H1 (cell line): ENCODE measurements at regions not wholly inside any gene's neighbourhood (a gene's known extent, or its start where the extent isn't known, plus 50 kb on each side); places are given as distances from the start of the nearest gene placed in this dataset.

Experiments used
- CTCF ChIA-PET: fragments of 300-600 bp; sonication (Branson Sonifier 250); formaldehyde crosslinking; loops from one replicate; lab custom pipeline; 2021; ENCODE audit not compliant: partially characterized antibody; lab: Charles Lee
- POLR2A ChIA-PET: fragments of 300-600 bp; sonication (Branson Sonifier 250); formaldehyde crosslinking; loops from one replicate; lab custom pipeline; 2021; ENCODE audit warnings: inconsistent platforms; ENCODE audit not compliant: partially characterized antibody; lab: Charles Lee
- DNase-seq, 2 experiments: peaks; one replicate each; pipeline versions ENCODE4 v3.0.0 to v3.0.0-alpha.2; 2010 to 2022; ENCODE audit warnings: low spot score in 2 of 2, low read depth in 1 of 2, mixed read lengths in 1 of 2
- FAIRE-seq: peaks from 2 replicates; lab custom pipeline; 2011; peaks lifted over from hg19 to GRCh38; lab: Jason Lieb, UNC
- H2AFZ ChIP-seq: 2 replicates; pipeline ENCODE4 v1.8.1; 2012; ENCODE audit warnings: low read length, inconsistent platforms
- H2AK5ac ChIP-seq: 2 replicates; pipeline ENCODE4 v1.6.1; 2013; ENCODE audit warnings: low read depth, low read length
- H2BK120ac ChIP-seq: replicated peaks from 2 replicates; pipeline ENCODE3; 2013; ENCODE audit warnings: low read depth, low read length, inconsistent platforms
- H2BK12ac ChIP-seq: 2 replicates; pipeline ENCODE4 v1.6.1; 2013; ENCODE audit warnings: low read depth, low read length
- H2BK15ac ChIP-seq: 2 replicates; pipeline ENCODE4 v1.6.1; 2013; ENCODE audit warnings: low read length
- H2BK20ac ChIP-seq: 2 replicates; pipeline ENCODE4 v1.6.1; 2013; ENCODE audit warnings: low read length
- H2BK5ac ChIP-seq: 2 replicates; pipeline ENCODE4 v1.6.1; 2013; ENCODE audit warnings: low read depth, low read length
- H3K14ac ChIP-seq: 2 replicates; pipeline ENCODE4 v1.6.1; 2013; ENCODE audit warnings: inconsistent platforms; ENCODE audit not compliant: insufficient read length
- H3K18ac ChIP-seq: 2 replicates; pipeline ENCODE4 v1.6.1; 2013; ENCODE audit warnings: low read length; ENCODE audit errors: extremely low read depth
- H3K23ac ChIP-seq: 2 replicates; pipeline ENCODE4 v1.6.1; 2013; ENCODE audit warnings: inconsistent platforms; ENCODE audit not compliant: insufficient read length
- H3K23me2 ChIP-seq: 2 replicates; pipeline ENCODE4 v1.6.1; 2013; ENCODE audit warnings: low read depth, low read length
- H3K27ac ChIP-seq: 2 replicates; pipeline ENCODE4 v1.6.1; 2011; ENCODE audit warnings: low read depth, low read length, inconsistent platforms
- H3K27me3 ChIP-seq, 4 experiments: replicated peaks in 1 of 4; 1 replicate in 1 of 4; 2 replicates in 3 of 4; pipeline versions ENCODE4 v1.6.1 to v1.8.1; 2011 to 2013; ENCODE audit warnings: low read length in 3 of 4, mild to moderate bottlenecking in 3 of 4, inconsistent platforms in 2 of 4, mixed read lengths in 2 of 4, moderate library complexity in 1 of 4; ENCODE audit not compliant: control insufficient read depth in 3 of 4, insufficient read depth in 3 of 4; ENCODE audit errors: extremely low read depth in 1 of 4
- H3K36me3 ChIP-seq, 4 experiments: 2 replicates each; pipeline versions ENCODE4 v1.6.1 to v1.8.1; 2011 to 2013; ENCODE audit warnings: mild to moderate bottlenecking in 4 of 4, low read length in 3 of 4, moderate library complexity in 2 of 4, control low read depth in 1 of 4, inconsistent platforms in 1 of 4; ENCODE audit not compliant: insufficient read depth in 4 of 4, control insufficient read depth in 2 of 4
- H3K4ac ChIP-seq: replicated peaks from 2 replicates; pipeline ENCODE3; 2013; ENCODE audit warnings: low read length, low read depth, mixed read lengths, inconsistent platforms; ENCODE audit not compliant: insufficient read length
- H3K4me1 ChIP-seq, 4 experiments: replicated peaks in 1 of 4; 1 replicate in 1 of 4; 2 replicates in 3 of 4; pipeline versions ENCODE4 v1.6.1 to v1.8.1; 2011 to 2013; ENCODE audit warnings: low read length in 3 of 4, inconsistent platforms in 2 of 4, mixed read lengths in 1 of 4; ENCODE audit not compliant: insufficient read depth in 4 of 4, control insufficient read depth in 3 of 4
- H3K4me2 ChIP-seq, 2 experiments: 2 replicates each; pipeline versions ENCODE4 v1.6.1 to v1.8.1; 2011 to 2013; ENCODE audit warnings: low read depth in 2 of 2, low read length in 2 of 2, control low read depth in 1 of 2, inconsistent platforms in 1 of 2, mild to moderate bottlenecking in 1 of 2; ENCODE audit not compliant: insufficient read depth in 1 of 2
- H3K4me3 ChIP-seq, 4 experiments: fragments of 200-600, 300-600 bp in 1 of 4; sonication (generic), shearing (Covaris generic), sonication (Bioruptor Twin) in 1 of 4; 2 replicates each; pipeline versions ENCODE4 v1.5.1 to v1.8.1; 2011 to 2016; ENCODE audit warnings: low read length in 4 of 4, low read depth in 3 of 4, control low read depth in 2 of 4, inconsistent platforms in 2 of 4, mild to moderate bottlenecking in 2 of 4, mixed read lengths in 1 of 4, moderate library complexity in 1 of 4; ENCODE audit not compliant: insufficient read depth in 2 of 4; ENCODE audit errors: extremely low read depth in 1 of 4
- H3K56ac ChIP-seq: replicated peaks from 2 replicates; pipeline ENCODE3; 2013; ENCODE audit warnings: low read depth, mild to moderate bottlenecking, mixed read lengths, low read length, inconsistent platforms; ENCODE audit not compliant: insufficient read length
- H3K79me1 ChIP-seq: 2 replicates; pipeline ENCODE4 v1.6.1; 2013; ENCODE audit warnings: low read depth, low read length, control low read depth
- H3K79me2 ChIP-seq, 2 experiments: 2 replicates each; pipeline versions ENCODE4 v1.6.1 to v1.8.1; 2012 to 2013; ENCODE audit warnings: low read length in 2 of 2, mild to moderate bottlenecking in 2 of 2, inconsistent platforms in 1 of 2; ENCODE audit not compliant: insufficient read depth in 2 of 2, control insufficient read depth in 1 of 2
- H3K9ac ChIP-seq, 4 experiments: replicated peaks in 1 of 4; 1 replicate in 1 of 4; 2 replicates in 3 of 4; pipeline versions ENCODE4 v1.6.1 to v1.8.1; 2011 to 2013; ENCODE audit warnings: low read depth in 3 of 4, low read length in 3 of 4, control low read depth in 2 of 4, mild to moderate bottlenecking in 2 of 4, moderate library complexity in 2 of 4, inconsistent platforms in 1 of 4; ENCODE audit errors: extremely low read depth in 1 of 4
- H3K9me3 ChIP-seq, 2 experiments: 2 replicates each; pipeline versions ENCODE4 v1.6.1 to v1.8.1; 2012 to 2013; ENCODE audit warnings: mild to moderate bottlenecking in 2 of 2, moderate library complexity in 2 of 2, control low read depth in 1 of 2, inconsistent platforms in 1 of 2, low read depth in 1 of 2, low read length in 1 of 2, mixed read lengths in 1 of 2; ENCODE audit not compliant: insufficient read depth in 2 of 2
- H4K20me1 ChIP-seq, 2 experiments: replicated peaks in 1 of 2; 2 replicates each; pipeline versions ENCODE3 to v1.8.1; 2011 to 2013; ENCODE audit warnings: inconsistent platforms in 2 of 2, low read length in 2 of 2, mild to moderate bottlenecking in 1 of 2; ENCODE audit not compliant: insufficient read depth in 2 of 2, control insufficient read depth in 1 of 2
- H4K5ac ChIP-seq: 2 replicates; pipeline ENCODE4 v1.6.1; 2013; ENCODE audit warnings: low read length, low read depth, mixed read lengths, inconsistent platforms; ENCODE audit not compliant: insufficient read length
- H4K8ac ChIP-seq: 2 replicates; pipeline ENCODE4 v1.8.0; 2013; ENCODE audit warnings: mild to moderate bottlenecking, moderate library complexity, low read length, inconsistent platforms; ENCODE audit not compliant: insufficient read depth; ENCODE audit errors: extremely low read depth
- H4K91ac ChIP-seq: replicated peaks from 2 replicates; pipeline ENCODE3; 2013; ENCODE audit warnings: low read length, mixed read lengths, inconsistent platforms; ENCODE audit not compliant: insufficient read length
- ATF2 ChIP-seq: IDR thresholded peaks from 2 replicates; pipeline ENCODE4 v1.6.1; 2012; ENCODE audit warnings: low read length, inconsistent platforms
- BACH1 ChIP-seq: IDR thresholded peaks from 2 replicates; pipeline ENCODE4 v1.6.1; 2012; ENCODE audit warnings: low read length, improper control_type of control experiment
- BCL11A ChIP-seq, 2 experiments: IDR thresholded peaks; one replicate each; pipeline ENCODE4 v1.6.1; 2011; ENCODE audit warnings: low read depth in 2 of 2, low read length in 2 of 2, mild to moderate bottlenecking in 2 of 2
- CEBPB ChIP-seq: IDR thresholded peaks from 2 replicates; pipeline ENCODE4 v1.6.1; 2012; ENCODE audit warnings: low read depth, low read length
- CREB1 ChIP-seq: IDR thresholded peaks from 2 replicates; pipeline ENCODE4 v1.6.1; 2012; ENCODE audit warnings: inconsistent platforms
- EGR1 ChIP-seq: IDR thresholded peaks from 2 replicates; pipeline ENCODE4 v1.6.1; 2011; ENCODE audit warnings: low read depth, low read length, borderline replicate concordance
- KDM1A ChIP-seq: fragments of 200-600, 300-600 bp; sonication (generic); IDR thresholded peaks from 2 replicates; pipeline ENCODE4 v1.7.1; 2016; ENCODE audit warnings: mild to moderate bottlenecking, low read length, borderline replicate concordance
- KDM4A ChIP-seq: IDR thresholded peaks from one replicate; pipeline ENCODE4 v1.7.1; 2012; ENCODE audit warnings: low read depth, mild to moderate bottlenecking, moderate library complexity, low read length, inconsistent platforms; ENCODE audit not compliant: severe bottlenecking
- POLR2A ChIP-seq, 2 experiments: IDR thresholded peaks; 1 replicate in 1 of 2; 2 replicates in 1 of 2; pipeline ENCODE4 v1.6.1; 2011; ENCODE audit warnings: low read depth in 2 of 2, low read length in 2 of 2, mild to moderate bottlenecking in 2 of 2; ENCODE audit errors: control extremely low read depth in 1 of 2
- RBBP5 ChIP-seq: IDR thresholded peaks from 2 replicates; pipeline ENCODE4 v1.7.1; 2012; ENCODE audit warnings: low read depth, mild to moderate bottlenecking, inconsistent platforms, low read length, moderate library complexity, borderline replicate concordance
- RXRA ChIP-seq: IDR thresholded peaks from 2 replicates; pipeline ENCODE4 v1.6.1; 2011; ENCODE audit warnings: low read depth, mild to moderate bottlenecking, low read length, moderate library complexity; ENCODE audit not compliant: insufficient read depth
- TEAD4 ChIP-seq: IDR thresholded peaks from 2 replicates; pipeline ENCODE4 v1.6.1; 2012; ENCODE audit warnings: low read depth, low read length, inconsistent platforms, mixed read lengths
- USF2 ChIP-seq: IDR thresholded peaks from 2 replicates; pipeline ENCODE4 v1.6.1; 2011; ENCODE audit warnings: low read length, improper control_type of control experiment
- YY1 ChIP-seq: IDR thresholded peaks from 2 replicates; pipeline ENCODE4 v1.6.1; 2011; ENCODE audit warnings: low read depth, mild to moderate bottlenecking, low read length
- WGBS, 2 experiments: shearing (Covaris generic) in 1 of 2; methylation state at CpG; one replicate each; pipeline versions ENCODE4 v1.1.6 to v1.1.7; 2013 to 2015; ENCODE audit warnings: low lambda C conversion rate in 2 of 2, mixed read lengths in 2 of 2, inconsistent platforms in 1 of 2, low coverage in 1 of 2, missing lambda C conversion rate in 1 of 2; ENCODE audit not compliant: insufficient replicate concordance in 2 of 2, insufficient coverage in 1 of 2, insufficient read length in 1 of 2; ENCODE audit errors: extremely low coverage in 1 of 2, missing lambda C conversion rate in 1 of 2; 5-methylcytosine and 5-hydroxymethylcytosine counted together

DNA sequence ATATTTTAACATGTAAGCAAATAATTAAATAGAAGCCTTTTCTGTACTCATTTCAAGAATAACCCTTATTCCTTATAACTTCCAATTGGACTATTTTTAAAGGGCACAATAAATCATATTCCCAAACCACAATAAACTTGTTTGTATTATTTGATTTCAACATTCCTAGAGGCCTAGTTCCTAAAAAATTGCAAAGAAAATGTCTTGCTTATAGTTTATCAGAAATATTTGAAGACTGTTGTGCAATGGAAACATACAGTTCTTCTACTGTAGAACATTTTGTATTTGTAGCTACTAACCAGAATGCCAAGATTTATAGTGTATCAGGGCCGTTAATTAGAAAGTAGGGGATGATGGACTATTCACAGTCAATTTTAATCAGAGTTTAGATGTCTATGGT is 1037.0 kb upstream of the CDH18 start:
- no peak overlapping the region for H4K91ac ChIP-seq
- no peak overlapping the region for H3K27ac ChIP-seq
- FAIRE-seq (no peak), DNase-seq (no peak)
- no peak overlapping the region for H2BK12ac ChIP-seq
- H3K27me3 ChIP-seq, result peaks cover 0 to 1% (median 0%) of the 10 kb centered on the region in 4 experiments; a peak in 1 of 7 replicates
- no peaks in the 10 kb centered on the region for H3K9me3 ChIP-seq
- no peak overlapping the region for H3K4me3 ChIP-seq
- POLR2A ChIA-PET, result no interaction called here
- 79% methylated on average over 1 of the region's 1 CpG; no CpG with 5 or more reads in 1 of the 2 experiments for WGBS, 2 experiments
- H3K18ac ChIP-seq, result no peak overlapping the region
- no peaks in the 10 kb centered on the region for H3K36me3 ChIP-seq
- H2BK5ac ChIP-seq, result no peak overlapping the region
- no peaks in the 10 kb centered on the region for H3K79me2 ChIP-seq
- no peak overlapping the region for H4K8ac ChIP-seq
- no peaks in the 10 kb centered on the region for H4K20me1 ChIP-seq
- no peak overlapping the region for H2BK120ac ChIP-seq
- H3K23me2 ChIP-seq, result no peaks in the 10 kb centered on the region
- no peak overlapping the region for H3K14ac ChIP-seq
- no peak overlapping the region for H4K5ac ChIP-seq
- H3K4me1 ChIP-seq, result no peaks in the 10 kb centered on the region
- H2AFZ ChIP-seq, result no peak overlapping the region
- no peak overlapping the region for H2BK15ac ChIP-seq
- CTCF ChIA-PET, result no interaction called here
- H3K56ac ChIP-seq, result no peak overlapping the region
- no peak overlapping the region for H2BK20ac ChIP-seq
- H2AK5ac ChIP-seq, result no peak overlapping the region
- TF ChIP-seq CREB1, result no peak
- no peak for TF ChIP-seq TEAD4
- no peak for TF ChIP-seq USF2
- no peak for TF ChIP-seq YY1
- no peak for TF ChIP-seq BACH1
- no peak for TF ChIP-seq RXRA
- no peak for TF ChIP-seq BCL11A (IDR thresholded peaks at IDR 0.05; ENCODE audit: low read depth in 2 of 2, low read length in 2 of 2)
- TF ChIP-seq KDM1A, result no peak
- TF ChIP-seq KDM4A, result no peak
- no peak for TF ChIP-seq RBBP5
- no peak for TF ChIP-seq CEBPB
- no peak for TF ChIP-seq ATF2
- no peak for TF ChIP-seq EGR1
- no peak for TF ChIP-seq POLR2A (IDR thresholded peaks at IDR 0.05; ENCODE audit: control extremely low read depth in 1 of 2, low read depth in 2 of 2, low read length in 2 of 2)
- H3K23ac ChIP-seq, result no peak overlapping the region
- no peak overlapping the region for H3K9ac ChIP-seq
- no peak overlapping the region for H3K4ac ChIP-seq
- H3K79me1 ChIP-seq, result no peaks in the 10 kb centered on the region
- H3K4me2 ChIP-seq, result no peak overlapping the region
